NCI-H1105 (cell line): ENCODE measurements at regions not wholly inside any gene's neighbourhood (a gene's known extent, or its start where the extent isn't known, plus 50 kb on each side); places are given as distances from the start of the nearest gene placed in this dataset.
A peak's percentile ranks its signal among the peaks of the same experiment; 100 is the strongest.
"Not testable (repeated sequence)": the region's sequence is repeated elsewhere in the genome, so short reads cannot be mapped to it uniquely, and the experiment has no call there.

ENCODE experiments used
- DNase-seq: peaks from one replicate; lab custom pipeline; 2025; lab: John Stamatoyannopoulos, UW

DNA sequence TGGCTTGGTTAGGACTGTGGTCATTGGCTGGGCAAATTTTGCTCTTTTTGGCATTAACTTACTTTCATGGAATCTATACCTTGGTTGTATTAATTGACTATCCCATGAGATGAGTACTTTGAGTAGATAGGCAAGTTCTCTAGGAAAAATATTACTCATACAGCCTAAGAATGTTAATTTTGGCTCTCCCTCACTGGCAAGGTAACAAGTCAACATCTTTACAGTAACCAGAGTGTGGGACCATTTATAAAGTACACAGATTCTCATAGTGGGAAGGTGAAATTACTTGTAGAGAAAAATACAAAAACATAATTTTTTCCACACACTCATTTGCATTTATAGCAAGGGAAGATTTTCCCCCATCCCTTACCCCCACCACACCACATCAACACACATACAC lies 154.6 kb upstream of the ZNF608 start:
- no peak for DNase-seq

DNA sequence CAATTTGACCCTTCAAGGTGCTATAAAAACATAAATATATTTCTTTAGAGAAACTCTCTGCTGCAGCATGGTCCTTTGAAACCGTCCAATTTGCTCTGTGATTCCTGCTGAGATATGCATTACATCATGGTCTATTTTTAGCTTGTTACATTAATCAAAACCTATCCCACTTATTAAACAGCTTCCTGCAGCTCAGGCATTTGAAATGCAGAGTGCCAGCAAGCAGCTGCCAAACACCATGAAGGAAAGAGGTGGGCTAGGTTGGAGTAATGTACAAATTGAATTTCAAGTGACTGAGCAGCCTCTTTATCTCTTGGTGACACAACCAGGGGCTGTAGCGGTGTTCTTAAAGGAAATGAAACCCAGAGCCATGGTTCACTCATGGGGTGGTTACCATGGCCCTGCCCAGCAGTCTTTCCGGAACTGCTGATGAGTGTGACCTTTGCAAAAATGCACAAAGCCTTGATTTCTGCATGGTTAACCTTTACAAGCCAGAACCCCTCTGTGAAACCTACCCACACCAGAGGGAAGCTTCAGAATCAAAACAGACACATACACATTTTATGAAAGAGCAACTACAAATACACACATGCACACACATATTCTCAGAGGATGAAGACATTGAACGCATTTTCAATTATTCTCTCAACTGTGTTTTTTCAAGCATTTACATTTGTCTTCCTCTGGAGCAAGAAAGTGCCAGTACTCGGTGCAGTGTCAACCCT lies 155.8 kb upstream of the ZNF608 start:
- DNase-seq = no peak

DNA sequence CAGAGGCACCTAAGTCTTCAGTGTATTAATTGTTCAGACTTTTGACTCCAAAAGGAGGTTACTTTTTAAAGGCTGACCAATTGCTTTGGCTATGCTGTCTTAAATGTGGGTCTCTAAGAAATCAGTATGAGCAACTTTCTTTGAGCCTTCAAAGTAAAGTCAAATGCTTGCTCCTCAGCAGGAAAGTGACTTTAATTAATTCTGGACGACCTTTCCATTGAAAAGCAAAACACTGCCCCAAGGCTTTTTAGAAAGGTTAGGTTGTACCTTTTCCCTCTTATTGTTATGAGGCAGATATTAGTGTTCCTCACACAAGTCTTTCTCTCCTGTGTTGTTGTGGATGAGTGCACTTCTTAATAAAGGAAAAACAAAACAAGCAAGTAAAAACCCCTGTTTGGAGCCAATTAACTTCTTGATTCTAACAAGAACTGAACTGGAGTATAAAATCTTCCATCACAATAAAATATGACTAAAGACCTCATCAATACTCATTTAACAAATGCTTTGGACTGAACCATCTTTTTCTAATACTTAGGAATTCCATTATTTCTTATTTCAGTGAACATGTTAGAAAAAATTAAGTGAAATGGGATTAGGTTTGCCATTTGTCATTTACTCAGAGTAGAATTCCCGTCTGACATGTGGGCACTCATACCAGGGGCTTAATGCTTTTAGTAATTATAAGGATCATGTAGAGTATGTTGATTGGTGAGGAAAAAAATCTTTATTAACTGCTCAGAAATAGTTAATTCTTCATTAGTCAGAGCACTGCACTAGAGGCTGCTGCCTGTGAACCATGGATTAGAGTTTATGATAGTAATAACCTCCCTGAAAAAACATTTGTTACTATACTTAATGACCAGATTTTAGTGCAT lies 159.1 kb upstream of the ZNF608 start:
- no peak for DNase-seq

DNA sequence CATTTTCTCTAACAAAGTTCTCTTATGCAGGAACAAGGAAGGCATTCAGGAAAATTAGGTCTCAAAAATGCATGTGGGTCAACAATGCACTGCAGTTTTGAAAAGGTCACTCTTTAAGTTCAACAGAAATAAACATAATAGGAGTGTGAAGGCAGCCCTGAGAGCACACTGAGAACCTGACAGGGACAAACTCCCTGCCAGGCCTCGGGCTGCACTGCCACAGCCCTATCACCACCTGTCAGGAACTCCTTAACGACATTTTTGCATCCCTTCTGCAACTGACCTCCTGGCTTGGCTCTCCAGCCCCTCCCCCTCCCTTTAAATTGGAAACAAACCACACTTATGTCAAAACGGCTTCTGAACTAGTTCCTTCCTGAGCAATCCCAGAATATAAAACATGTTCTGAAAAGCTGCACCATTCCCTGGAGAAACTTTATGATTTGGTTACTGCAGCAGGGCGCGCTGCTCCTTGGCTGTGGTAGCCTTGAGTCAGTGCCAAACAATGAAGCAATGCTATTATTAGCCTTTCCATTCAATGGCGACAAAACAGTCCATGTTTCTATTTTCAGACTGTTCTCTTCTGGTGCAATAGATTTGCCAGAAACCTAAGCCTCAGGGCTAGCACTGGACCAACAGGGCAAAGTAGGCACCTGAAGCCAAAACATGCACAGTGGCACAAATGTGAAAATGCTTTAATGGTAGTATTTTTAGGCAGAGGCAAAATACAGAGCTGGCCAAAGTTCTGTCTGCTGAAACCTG lies 160.1 kb upstream of the ZNF608 start:
- peak; percentile 31 for DNase-seq

DNA sequence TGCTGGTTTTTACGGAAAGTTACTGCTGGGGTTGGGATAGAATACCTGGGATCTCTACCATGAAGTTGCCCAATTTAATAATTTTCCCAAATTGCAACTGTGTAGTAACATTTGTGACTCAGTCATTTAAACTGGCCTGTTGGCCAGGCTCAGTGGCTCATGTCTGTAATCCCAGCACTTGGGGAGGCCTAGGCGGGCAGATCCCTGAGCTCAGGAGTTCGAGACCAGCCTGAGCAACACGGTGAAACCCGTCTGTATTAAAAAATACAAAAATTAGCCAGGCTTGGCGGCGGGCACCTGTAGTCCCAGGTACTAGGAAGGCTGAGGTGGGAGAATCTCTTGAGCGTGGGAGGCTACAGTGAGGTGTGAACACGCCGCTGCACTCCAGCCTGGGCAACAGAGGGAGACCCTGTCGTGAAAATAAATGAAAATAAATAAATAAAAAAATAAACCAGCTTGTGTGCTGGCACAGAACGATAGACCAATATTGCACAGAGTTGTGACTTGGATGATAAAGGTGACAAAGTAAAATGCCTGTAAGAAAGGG lies 160.7 kb upstream of the ZNF608 start:
- no peak for DNase-seq

DNA sequence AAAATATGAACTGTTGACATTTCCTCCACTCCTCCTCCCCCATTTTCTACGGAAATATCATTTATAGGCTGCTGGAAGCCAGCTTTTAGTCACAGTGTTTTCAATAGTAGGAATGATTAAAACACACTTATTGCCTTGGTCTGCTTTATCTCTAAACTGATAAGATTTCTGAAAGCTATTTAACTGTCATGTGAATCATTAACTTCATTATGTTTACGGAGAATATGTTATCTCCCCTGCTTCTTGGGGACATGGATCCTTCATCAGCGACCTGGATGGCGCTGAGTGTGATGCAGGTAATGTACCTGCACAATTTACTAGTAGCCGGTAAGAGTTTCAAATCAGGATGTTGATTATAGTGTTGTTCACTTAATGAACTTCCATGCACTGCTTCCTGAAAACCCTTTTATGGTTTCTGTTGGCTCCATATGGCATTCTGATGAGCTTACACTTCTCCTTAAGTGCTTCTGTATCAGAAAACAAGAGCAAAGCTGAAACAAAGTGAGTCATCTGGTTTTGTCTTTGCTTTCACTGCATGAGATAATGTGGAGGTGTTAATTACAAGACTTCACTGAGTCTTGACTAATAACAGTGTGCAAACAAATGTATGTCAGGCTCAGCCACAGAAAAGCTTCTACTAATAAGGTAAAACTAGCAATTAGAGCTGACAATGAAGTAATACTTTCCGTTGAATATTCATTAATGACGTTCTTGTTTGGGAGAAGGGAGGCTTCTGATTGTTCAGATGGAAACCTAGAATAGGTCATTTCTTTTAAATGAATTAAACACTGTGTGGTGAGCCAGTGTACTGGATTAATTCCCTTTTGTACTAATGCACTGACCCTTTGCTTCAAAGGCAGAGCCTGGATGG lies 162.4 kb upstream of the ZNF608 start:
- DNase-seq = peak; percentile 38

DNA sequence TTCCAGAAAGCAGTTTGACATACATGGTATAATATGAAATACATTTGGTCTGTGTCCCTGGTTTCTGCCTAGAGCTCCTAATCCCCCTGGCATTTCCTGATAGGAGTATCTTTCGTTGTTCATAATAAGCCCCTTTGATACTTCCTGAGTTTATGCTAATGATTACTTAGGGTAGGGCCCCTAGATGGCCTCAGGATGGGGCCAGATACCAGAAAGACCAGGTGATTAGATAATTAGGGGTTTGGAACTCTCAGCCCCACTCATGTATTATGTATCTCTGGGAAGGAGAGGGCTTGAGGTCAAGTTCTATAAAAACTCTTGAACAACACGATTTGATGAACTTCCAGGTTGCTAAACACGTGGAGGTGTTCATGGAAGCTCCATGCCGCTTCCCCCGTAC lies 163.3 kb upstream of the ZNF608 start:
- no peak for DNase-seq

DNA sequence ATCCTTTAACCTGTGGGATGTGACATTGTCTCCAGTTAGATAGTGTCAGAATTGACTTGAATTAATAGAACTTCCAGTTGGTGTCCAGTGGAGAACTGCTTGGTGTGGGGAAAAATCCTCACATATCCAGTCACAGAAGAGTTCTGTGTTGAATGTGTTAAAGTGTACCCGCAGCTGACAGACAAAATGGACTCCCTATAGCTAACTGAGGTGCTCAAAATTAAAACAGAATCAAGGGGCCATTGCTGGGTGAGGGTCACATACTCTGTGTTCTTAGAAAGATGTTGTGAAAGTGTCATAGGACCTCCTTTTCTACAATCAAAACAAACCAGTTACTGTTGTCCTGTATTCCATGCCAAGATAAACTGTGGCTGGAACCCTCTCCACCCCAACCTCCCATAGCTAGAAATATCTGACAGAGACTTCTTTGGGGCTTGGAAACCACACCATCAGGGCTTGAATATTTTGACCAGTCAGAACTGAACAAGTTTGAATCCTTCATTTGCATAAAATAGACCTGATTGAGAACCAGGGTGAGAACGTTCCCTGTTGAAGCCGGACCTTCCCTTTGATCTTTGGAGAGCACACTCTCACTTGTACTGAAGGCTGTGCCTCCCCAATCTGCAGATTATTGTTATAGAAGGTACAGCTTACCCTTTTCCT lies 164.0 kb upstream of the ZNF608 start:
- DNase-seq = no peak

DNA sequence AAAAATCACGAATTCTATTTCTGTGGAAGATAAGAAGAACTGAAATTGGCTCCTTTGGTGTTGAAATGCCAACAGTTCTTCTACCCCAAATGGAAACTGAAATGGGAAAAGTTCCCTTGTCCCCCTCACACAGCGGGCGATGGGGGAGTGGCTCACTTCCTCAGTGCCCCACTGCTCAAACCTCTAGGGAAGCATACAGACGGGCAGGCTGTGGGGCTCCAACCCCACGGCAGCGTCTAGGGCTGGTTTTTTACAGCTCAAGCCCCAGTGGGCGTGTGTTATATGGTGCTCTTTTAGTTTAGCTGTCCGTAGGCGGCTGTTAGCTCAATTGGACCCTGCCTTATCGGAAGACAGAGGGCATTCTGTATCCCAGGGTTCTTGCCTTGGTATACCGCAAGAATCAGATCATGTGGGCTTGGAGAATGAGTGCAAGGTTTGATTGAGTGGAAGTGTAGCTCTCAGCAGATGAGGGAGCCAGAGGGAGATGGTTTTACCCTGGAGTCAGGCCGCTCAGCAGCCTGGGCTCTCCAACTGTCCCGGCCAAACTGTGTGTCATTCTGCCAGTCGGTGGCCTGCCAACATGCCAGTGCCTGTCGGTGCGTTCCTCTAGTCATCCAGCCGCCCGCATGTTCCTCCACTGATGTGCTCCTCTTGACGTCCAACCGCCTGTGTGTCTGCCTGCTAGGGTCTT lies 166.3 kb upstream of the ZNF608 start:
- DNase-seq = no peak

DNA sequence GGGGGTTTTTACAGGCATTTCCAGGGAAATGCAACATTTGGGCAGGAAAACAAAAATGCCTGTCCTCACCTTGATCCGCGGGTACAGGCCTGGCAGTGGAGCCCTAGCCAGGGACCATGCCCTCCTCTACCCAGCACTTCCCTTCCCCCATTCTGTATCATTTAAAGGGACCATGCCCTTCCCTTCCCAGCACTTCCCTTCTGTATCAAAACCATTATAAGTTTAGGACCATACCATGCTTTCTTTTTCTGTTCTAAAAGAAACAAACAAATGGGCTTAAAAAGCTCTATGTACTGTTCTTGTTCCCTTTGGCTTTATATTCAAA lies 166.9 kb upstream of the ZNF608 start:
- DNase-seq = no peak

DNA sequence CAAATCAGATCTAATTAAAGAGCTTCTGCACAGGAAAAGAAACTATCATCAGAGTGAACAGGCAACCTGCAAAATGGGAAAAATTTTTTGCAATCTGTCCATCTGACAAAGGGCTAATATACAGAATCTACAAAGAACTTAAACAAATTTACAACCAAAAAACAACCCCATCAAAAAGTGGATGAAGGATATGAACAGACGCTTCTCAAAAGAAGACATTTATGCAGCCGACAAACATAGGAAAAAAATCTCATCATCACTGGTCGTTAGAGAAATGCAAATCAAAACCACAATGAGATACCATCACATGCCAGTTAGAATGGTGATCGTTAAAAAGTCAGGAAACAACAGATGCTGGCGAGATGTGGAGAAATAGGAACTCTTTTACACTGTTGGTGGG lies 169.9 kb upstream of the ZNF608 start:
- not testable (repeated sequence) for DNase-seq

DNA sequence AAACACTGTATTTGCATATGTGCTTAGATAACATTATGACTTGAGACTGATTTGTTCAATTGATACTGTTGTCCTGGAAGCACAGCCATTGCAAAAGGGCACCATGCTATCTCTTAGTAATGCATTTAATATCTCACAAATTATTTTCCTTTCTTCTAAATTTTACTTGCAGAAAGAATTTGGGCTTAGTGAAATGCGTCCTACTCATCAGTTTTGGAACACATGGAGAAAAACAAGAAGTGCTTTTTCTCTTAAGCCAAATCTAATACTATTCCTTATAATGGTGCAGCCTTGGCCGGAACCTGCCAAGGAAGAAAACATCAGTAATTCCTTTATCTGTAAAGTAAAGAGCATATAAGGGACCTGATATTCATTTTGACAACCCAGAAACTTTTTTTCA lies 172.2 kb upstream of the ZNF608 start:
- no peak for DNase-seq

DNA sequence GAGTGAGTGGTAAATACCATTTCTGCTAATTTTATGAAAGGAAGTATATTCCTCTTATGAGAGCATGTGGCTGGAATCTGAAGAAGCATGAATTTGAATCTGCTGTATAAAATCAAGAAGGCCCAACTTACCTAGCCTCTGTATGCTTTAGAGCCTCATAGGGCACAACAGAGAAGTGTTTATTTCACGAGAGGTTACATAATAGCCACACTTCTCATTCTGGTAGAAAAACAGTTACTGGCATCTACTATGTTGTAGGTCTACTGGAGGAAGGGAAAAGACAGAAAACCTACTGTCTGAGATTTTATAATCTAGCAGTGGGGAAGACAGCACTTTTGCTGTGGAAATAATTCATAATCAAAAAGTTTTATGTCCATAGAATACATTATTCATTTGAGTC lies 172.6 kb upstream of the ZNF608 start:
- DNase-seq = no peak

DNA sequence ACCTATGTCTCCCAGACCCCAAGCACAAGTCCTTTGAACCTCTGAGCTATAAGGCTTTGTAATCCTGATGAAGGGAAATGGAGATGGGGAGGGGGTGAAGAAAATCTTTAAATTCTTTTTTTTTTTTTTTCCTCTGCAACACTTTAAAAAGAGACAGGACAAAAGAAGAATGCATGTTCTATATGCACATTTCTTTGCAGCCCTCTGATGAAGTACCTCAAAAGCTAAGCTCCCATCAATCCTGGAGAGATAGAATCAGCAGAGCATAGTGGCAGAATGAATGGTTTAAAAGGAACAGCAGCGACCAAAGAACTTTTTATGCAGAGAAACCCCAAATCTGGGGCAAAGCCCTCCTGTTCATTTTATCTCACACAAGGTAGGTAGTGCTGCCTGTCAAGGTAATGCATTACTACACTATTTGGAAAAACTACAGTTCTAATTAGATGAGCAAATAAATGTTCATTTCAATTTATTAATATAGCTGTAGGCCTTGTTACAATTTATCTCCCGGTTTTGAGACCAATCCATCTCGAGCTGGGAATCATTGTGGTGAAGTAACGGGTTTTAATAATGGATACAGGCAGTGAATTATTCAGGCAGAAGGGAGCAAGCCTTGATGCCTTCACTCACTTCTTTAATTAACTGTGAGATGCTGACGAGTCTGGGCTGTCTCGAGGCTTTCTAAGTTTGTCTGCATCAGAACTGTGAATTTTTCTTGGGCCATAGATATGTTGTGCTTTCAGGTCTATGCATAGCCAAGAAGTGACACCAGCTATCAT lies 173.5 kb upstream of the ZNF608 start:
- DNase-seq = no peak

DNA sequence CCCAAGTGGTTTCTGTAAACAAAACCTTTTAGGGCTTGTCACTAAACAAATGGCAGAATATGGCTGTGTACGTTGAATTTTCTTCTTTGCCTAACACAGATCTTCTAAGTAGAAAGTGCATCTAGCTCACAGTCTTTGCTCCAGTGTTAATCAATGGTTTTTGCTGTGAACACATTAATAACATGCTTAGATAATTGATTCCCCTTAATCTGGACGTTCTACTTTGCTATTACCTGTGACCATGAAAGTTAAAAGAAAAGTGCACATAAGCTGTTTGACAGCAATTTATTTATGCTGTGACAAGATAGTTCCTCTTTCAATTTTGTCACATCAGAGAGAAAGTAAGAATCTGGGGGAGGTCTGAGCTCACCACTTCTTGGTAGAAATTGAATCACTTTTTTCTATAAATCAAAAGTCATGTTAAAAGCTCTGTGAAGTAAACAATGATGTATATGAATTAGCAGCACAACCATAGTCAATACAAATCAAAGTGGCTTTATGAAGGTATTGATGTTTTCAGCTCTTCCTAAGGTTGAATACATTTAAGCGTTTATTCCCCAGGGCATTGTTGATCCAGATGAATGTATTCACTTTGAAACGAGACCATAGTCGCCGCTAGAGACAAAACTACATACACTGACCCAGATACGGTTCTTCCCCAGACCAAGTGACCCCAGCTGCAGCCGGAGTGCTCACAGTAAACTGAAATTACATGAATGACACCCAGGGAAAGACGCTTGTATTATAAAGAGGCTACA lies 174.6 kb upstream of the ZNF608 start:
- no peak for DNase-seq

DNA sequence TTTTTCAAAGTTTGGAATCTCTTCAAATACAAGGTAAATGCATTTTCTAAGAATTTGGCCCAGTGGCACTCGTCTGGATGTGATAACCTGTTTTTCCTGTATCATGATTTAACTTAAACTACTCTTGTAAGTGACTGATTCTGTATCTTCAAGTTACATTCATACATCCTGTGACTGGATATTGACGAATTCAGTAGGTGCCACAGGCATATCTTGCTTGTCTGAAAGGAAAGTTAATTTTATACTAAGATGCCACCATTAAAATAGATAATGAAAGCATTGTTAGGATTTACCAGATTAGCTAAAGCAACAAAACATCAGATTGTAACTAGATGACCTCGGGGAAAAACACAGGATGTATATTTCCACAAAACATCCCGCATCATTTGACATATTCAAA lies 175.3 kb upstream of the ZNF608 start:
- DNase-seq = no peak

DNA sequence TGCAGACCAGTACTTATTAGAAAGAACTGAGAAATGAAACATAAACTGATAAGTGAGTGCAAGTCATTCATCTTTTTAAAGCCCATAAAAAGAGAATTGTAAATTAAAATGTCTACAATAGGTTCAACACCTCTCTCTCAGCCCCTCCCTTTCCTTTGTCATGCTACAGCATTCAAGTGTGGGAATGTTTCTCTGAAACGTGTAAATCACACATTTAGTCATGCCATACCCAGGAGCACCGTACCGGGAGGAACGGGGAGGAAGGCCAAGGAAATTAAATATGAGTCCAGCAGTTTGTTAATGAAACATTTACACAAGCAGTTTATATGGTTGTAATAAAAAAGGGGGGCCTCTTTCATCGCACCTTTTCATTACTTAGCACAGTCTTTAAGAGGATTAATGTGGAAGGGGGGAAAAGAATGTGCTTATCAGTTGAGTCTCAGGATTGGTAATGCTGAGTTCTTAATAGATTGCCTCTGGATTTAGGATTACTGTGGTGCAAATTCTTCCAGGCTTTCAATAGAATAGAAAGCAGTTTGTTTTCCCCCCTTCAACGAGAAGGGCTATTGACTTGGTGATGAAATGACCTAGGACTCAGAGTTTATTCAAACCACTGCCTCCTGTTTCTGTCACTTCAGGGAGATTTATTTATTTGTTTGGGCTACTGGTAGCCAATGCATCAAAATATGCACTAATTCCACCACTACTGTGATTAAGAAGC lies 176.0 kb upstream of the ZNF608 start:
- no peak for DNase-seq

DNA sequence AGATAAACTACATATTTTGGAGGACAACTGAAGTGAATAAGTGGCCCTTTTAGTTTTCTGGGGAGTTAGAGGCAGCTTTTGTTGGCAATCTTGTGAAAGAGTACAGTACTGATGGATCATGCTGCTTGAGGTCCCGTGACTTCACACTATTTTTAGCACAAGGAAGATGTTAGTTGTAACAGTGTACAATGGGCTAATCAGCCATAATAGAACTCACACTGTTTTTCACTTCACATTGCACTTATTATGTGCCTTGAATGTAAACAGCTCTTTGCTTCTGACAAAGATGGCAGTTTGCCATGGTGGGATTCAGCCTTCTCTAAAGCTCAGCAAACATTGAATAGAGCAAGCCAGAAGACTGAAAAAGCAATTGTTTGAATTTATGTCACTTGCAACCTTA lies 176.7 kb upstream of the ZNF608 start:
- DNase-seq = peak; percentile 85
